ENCODE measurements at regions not wholly inside any gene's neighbourhood (a gene's known extent, or its start where the extent isn't known, plus 50 kb on each side); places are given as distances from the start of the nearest gene placed in this dataset.
A peak's percentile ranks its signal among the peaks of the same experiment; 100 is the strongest.

GRCh38 chr7:115462301-115463015, 540.6 kb downstream of the MDFIC start:
- DNase-seq (ENCODE audit: low read depth) = no peak
- no peak overlapping the region for H3K4me3 ChIP-seq (ENCODE audit: low read depth, low read length)
- TF ChIP-seq, protein P1, sequence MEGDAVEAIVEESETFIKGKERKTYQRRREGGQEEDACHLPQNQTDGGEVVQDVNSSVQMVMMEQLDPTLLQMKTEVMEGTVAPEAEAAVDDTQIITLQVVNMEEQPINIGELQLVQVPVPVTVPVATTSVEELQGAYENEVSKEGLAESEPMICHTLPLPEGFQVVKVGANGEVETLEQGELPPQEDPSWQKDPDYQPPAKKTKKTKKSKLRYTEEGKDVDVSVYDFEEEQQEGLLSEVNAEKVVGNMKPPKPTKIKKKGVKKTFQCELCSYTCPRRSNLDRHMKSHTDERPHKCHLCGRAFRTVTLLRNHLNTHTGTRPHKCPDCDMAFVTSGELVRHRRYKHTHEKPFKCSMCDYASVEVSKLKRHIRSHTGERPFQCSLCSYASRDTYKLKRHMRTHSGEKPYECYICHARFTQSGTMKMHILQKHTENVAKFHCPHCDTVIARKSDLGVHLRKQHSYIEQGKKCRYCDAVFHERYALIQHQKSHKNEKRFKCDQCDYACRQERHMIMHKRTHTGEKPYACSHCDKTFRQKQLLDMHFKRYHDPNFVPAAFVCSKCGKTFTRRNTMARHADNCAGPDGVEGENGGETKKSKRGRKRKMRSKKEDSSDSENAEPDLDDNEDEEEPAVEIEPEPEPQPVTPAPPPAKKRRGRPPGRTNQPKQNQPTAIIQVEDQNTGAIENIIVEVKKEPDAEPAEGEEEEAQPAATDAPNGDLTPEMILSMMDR (conservative IDR thresholded peaks at IDR 0.05; ENCODE audit: low read depth, low read length) = no peak

DNA sequence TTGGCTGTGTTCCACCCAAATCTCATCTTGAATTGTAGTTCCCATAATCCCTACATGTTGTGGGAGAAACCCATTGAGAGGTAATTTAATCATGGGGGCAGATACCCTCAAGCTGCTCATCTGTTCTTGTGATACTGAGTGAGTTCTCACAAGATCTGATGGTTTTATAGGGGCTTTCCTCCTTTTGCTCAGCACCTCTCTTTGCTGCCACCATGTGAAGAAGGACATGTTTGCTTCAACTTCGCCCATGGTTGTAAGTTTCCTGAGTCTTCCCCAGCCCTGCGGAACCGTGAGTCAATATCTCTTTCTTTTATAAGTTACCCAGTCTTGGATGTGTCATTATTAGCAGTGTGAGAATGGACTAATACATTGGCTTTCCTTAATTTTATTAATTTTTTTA, 527.8 kb downstream of the MDFIC start:
- DNase-seq (ENCODE audit: low read depth) = peak; percentile 2
- TF ChIP-seq, protein P1 (conservative IDR thresholded peaks at IDR 0.05; ENCODE audit: low read depth, low read length) = peak; percentile 4
- no peak overlapping the region for H3K4me3 ChIP-seq (ENCODE audit: low read depth, low read length)

GRCh38 chr7:115447495-115447894, 525.6 kb downstream of the MDFIC start:
- no peak for DNase-seq (ENCODE audit: low read depth)
- TF ChIP-seq, protein P1 (conservative IDR thresholded peaks at IDR 0.05; ENCODE audit: low read depth, low read length) = no peak
- H3K4me3 ChIP-seq (ENCODE audit: low read depth, low read length) = no peak overlapping the region

GRCh38 chr7:115441033-115441432, 519.1 kb downstream of the MDFIC start:
- no peak for DNase-seq (ENCODE audit: low read depth)
- no peak overlapping the region for H3K4me3 ChIP-seq (ENCODE audit: low read depth, low read length)
- TF ChIP-seq, protein P1 (conservative IDR thresholded peaks at IDR 0.05; ENCODE audit: low read depth, low read length) = no peak

- TF ChIP-seq, protein P1 (conservative IDR thresholded peaks at IDR 0.05; ENCODE audit: low read depth, low read length) = no peak
- no peak overlapping the region for H3K4me3 ChIP-seq (ENCODE audit: low read depth, low read length)
- DNase-seq (ENCODE audit: low read depth) = no peak
Measured at GRCh38 chr7:115435178-115435577, 513.3 kb downstream of the MDFIC start.

DNA sequence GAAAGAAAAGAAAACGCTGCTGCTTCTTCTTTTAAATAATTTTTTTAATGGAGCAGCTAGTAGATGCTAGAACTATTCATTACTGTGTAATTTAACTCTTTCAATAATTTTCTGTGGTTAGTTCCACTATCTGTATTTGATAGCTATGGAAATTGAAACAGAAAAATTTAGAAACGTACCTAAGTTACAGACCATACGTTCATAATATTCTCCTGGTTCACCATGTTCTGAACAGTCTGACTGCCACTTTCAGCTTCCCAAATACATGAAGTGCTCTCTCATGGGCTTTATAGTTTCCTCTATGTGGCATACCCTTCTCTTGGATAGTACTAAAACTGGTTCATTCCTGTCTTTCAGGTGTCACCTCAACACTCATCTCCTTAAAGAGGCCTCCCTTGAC, 508.0 kb downstream of the MDFIC start:
- TF ChIP-seq, protein P1 (conservative IDR thresholded peaks at IDR 0.05; ENCODE audit: low read depth, low read length) = no peak
- DNase-seq (ENCODE audit: low read depth) = no peak
- H3K4me3 ChIP-seq (ENCODE audit: low read depth, low read length) = no peak overlapping the region

GRCh38 chr7:115417662-115418061, 495.8 kb downstream of the MDFIC start:
- TF ChIP-seq, protein P1 (conservative IDR thresholded peaks at IDR 0.05; ENCODE audit: low read depth, low read length) = no peak
- no peak for DNase-seq (ENCODE audit: low read depth)
- no peak overlapping the region for H3K4me3 ChIP-seq (ENCODE audit: low read depth, low read length)

Data from choroid plexus epithelial cell (primary cell).